GM18868 (cell line): ENCODE measurements at regions not wholly inside any gene's neighbourhood (a gene's known extent, or its start where the extent isn't known, plus 50 kb on each side); places are given as distances from the start of the nearest gene placed in this dataset.

ENCODE experiments used
- ATAC-seq: cut with Tn5 transposase; IDR thresholded peaks from one replicate; pipeline ENCODE4 v1.9.1; 2021; ENCODE audit warnings: mild to moderate bottlenecking, moderate library complexity; ENCODE audit not compliant: unreplicated experiment

GRCh38 chr16:73499276-73499675, 451.3 kb upstream of the ZFHX3 start:
- no peak for ATAC-seq

GRCh38 chr16:73485880-73486279, 438.0 kb upstream of the ZFHX3 start:
- ATAC-seq = no peak

GRCh38 chr16:73483934-73484711, 436.2 kb upstream of the ZFHX3 start:
- no peak for ATAC-seq

- no peak for ATAC-seq
Observed at GRCh38 chr16:73483076-73483791, 435.3 kb upstream of the ZFHX3 start.

- no peak for ATAC-seq
Observed at GRCh38 chr16:73482310-73482709, 434.4 kb upstream of the ZFHX3 start.

GRCh38 chr16:73480381-73480780, 432.5 kb upstream of the ZFHX3 start:
- no peak for ATAC-seq

- no peak for ATAC-seq
Observed at GRCh38 chr16:73473713-73474112, 425.8 kb upstream of the ZFHX3 start.

GRCh38 chr16:73464834-73465233, 416.9 kb upstream of the ZFHX3 start:
- no peak for ATAC-seq

GRCh38 chr16:73459586-73459985, 411.7 kb upstream of the ZFHX3 start:
- no peak for ATAC-seq

GRCh38 chr16:73457851-73458250, 409.9 kb upstream of the ZFHX3 start:
- ATAC-seq = peak; percentile 66

- ATAC-seq = no peak
Observed at GRCh38 chr16:73448970-73449369, 401.0 kb upstream of the ZFHX3 start.

- ATAC-seq = no peak
Observed at GRCh38 chr16:73447846-73448245, 399.9 kb upstream of the ZFHX3 start.

GRCh38 chr16:73434621-73435020, 386.7 kb upstream of the ZFHX3 start:
- ATAC-seq = no peak

- ATAC-seq = no peak
Observed at GRCh38 chr16:73433731-73434307, 385.9 kb upstream of the ZFHX3 start.

- ATAC-seq = no peak
Observed at GRCh38 chr16:73432850-73433730, 385.2 kb upstream of the ZFHX3 start.

- no peak for ATAC-seq
Observed at GRCh38 chr16:73430138-73430537, 382.2 kb upstream of the ZFHX3 start.

GRCh38 chr16:73428121-73428520, 380.2 kb upstream of the ZFHX3 start:
- no peak for ATAC-seq

- no peak for ATAC-seq
Observed at GRCh38 chr16:73427164-73427563, 379.2 kb upstream of the ZFHX3 start.

- ATAC-seq = no peak
Observed at GRCh38 chr16:73426433-73427160, 378.7 kb upstream of the ZFHX3 start.

GRCh38 chr16:73420676-73421075, 372.7 kb upstream of the ZFHX3 start:
- ATAC-seq = no peak
